Vagina (tissue), 2 donors: ENCODE measurements at regions not wholly inside any gene's neighbourhood (a gene's known extent, or its start where the extent isn't known, plus 50 kb on each side); places are given as distances from the start of the nearest gene placed in this dataset.

Source experiments
- CTCF ChIP-seq, 3 experiments: fragments of 450-650 bp in 2 of 3; fragments of 200-600 bp in 1 of 3; sonication (generic) in 1 of 3; IDR thresholded peaks; one replicate each; pipeline ENCODE4 v1.5.1; 2017 to 2019; ENCODE audit warnings: antibody characterized with exemption in 3 of 3, mild to moderate bottlenecking in 2 of 3, moderate library complexity in 2 of 3
- POLR2A ChIP-seq, 2 donors: fragments of 450-650 bp; IDR thresholded peaks; one replicate each; pipeline ENCODE4 v1.6.1; 2017; ENCODE audit warnings: antibody characterized with exemption in 2 of 2, mild to moderate bottlenecking in 2 of 2, moderate library complexity in 2 of 2

DNA sequence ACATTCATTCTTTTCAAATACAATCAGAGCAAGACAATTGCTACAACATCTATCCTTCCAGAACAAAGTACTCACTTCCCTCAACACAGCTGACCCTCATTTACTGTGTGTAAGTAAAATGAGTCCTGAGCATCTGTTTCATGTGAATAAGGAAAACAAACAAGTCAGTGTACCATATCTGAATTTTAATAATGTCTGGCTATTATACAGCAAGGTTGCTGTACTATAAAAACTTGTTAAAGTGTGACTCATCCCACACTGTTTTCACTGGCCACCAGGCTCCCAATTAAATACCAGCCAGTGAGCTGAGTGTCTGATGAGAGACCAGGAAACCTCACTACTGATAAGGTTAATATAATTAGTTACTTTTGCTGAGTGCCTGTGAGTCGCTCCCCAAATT, 339.8 kb downstream of the AGTPBP1 start:
- TF ChIP-seq CTCF (IDR thresholded peaks at IDR 0.05) (no peak), POLR2A (IDR thresholded peaks at IDR 0.05) (no peak)
